NCI-H526 (cell line): ENCODE measurements at regions not wholly inside any gene's neighbourhood (a gene's known extent, or its start where the extent isn't known, plus 50 kb on each side); places are given as distances from the start of the nearest gene placed in this dataset.
A peak's percentile ranks its signal among the peaks of the same experiment; 100 is the strongest.

Experiments
- DNase-seq, 2 experiments: peaks; one replicate each; lab custom pipeline; 2025; lab: John Stamatoyannopoulos, UW

GRCh38 chr3:117519776-117520175 is 810.2 kb downstream of the TUSC7 start:
- DNase-seq = no peak

DNA sequence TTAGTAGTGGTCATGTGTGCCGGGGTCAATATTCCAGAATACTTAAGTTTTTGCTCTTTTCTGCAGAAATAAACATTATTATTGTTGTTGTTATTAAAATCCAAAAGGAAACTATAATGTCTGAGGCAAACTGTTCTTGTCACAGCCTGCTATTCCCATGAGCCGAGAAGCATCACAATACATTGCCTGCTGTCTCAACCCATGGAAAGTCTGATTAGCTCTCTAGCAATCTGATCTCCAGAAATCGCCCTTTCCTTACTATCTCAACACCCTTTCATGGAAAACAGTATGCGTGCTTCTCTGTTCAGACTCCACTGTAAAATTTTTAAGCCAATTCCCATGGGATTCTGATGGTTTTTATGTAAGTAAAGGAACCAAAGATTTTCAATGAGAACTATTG is 811.0 kb downstream of the TUSC7 start:
- no peak for DNase-seq

DNA sequence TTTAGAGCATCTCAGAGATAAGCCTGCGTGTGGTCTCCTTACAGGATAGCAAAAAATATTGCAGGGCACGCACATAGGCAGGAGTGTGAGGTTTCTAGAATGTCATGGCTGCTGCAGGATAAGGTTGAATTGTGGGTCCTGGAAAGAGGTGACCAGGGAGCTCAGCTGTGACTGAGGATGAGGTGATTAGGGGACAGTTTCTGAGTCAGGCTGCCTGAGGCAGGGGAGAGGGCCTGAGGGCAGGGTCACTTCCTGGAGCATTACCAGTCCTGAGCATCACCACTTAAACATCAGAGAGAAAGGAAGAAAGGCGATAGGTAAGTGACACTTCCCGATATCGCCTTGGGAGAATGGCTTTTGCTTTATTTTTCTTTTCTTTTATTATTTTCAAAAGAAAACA is 813.8 kb downstream of the TUSC7 start:
- DNase-seq = no peak

DNA sequence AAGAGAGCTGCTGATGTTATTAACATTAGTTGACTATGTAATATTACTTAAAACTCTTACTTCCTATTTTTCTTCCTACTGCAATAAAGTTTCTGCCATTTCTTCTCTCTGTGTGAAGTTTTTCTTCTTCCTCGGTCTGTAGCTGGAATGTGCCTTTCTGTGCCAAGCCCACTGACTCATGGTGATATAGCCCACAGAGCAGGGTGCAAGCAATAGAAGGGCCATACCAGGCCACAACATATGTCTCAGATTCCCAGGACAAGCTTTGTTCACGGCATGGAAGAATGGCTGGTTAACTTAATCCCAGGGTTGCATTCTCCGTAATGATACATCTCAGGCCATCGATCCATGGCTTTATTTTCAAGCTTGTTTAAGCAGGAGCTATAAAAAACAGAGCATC is 815.3 kb downstream of the TUSC7 start:
- DNase-seq = no peak

GRCh38 chr3:117526470-117527079 is 817.0 kb downstream of the TUSC7 start:
- peak in 1 of 2 experiments; percentile 3 for DNase-seq

- no peak for DNase-seq
Observed at GRCh38 chr3:117527346-117527745, 817.8 kb downstream of the TUSC7 start.

DNA sequence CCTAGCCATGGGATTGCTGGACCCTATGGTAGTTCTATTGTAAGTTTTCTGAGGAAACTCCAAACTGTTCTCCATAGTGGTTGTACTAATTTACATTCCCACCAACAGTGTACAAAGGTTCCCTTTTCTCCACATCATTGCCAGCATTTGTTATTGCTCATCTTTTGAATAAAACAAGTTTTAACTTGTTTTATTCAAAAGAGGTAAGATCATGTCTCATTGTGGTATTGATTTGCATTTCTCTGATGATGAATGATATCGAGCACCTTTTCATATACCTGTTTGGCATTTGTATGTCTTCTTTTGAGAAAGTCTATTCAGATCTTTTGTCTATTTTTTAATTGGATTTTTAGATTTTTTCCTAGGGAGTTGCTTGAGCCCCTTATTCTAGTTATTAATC is 819.1 kb downstream of the TUSC7 start:
- DNase-seq = peak; percentile 50 to 54

DNA sequence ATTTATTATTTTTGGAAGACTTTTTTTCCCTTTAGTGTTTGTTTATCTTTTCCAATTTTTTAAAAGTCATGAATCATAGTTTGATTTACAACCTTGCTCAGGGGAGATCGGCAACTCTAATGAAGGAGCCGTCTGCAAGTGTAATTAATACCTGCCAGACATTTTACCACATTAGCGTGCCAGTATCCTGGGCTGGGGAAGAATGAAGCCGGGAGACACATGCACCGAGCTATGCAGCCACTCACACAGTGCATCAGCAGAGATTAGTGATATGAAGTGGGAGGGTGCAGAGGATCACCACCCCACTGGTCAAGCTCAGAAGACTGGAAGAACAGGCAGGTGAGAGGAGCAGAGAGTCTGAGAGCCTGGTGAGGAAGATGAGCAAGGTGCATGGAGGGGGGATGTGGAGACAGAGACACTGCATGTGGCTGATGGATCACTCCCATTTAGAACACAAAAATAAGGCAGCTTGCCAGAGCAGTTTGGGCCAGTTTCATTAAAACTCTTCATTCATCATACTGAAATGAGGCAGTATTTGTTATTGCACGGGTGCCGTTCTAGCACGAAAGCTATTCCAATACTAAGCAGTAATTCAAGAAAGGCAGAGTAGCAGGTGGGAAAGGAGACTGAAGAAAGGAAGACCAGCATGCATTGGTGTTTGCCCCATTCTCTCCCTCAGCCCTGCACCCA is 821.6 kb downstream of the TUSC7 start:
- DNase-seq = no peak

DNA sequence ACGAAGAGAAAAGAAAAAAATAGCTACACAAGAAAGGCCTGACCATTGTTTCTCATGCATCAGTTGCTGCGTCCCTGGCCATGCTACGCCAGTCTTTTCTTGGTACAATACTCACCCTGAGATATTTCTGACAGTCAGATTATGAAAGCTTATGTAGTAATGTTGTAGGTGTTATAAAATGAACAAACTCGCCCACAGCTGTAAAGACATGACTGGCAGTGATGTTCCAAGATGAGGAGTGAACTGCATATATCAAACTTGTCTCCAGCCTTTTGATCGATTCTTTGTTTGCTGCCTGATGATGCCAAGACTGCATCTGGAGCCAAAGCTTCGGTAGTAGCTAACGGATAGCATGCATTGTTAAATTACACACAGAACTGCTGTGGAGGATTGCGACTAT is 822.7 kb downstream of the TUSC7 start:
- no peak for DNase-seq

DNA sequence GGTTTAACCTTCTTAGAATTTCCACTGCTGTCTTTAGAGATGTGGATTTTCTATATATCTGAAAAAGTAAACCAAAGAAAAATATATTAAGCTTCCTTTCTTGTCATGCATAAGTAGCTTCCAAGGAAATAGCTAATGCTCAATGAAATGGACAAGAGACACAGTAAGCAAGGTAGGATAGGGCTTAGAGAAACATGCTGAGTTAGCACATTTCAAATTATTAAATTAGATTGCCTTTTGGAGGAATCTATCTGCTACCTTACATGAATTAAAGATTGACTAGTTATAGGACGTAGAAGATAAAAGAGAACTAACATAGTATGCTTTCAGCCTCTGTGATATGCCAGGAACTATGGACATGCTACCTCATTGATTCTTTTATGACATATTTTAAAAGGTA is 824.6 kb downstream of the TUSC7 start:
- no peak for DNase-seq

DNA sequence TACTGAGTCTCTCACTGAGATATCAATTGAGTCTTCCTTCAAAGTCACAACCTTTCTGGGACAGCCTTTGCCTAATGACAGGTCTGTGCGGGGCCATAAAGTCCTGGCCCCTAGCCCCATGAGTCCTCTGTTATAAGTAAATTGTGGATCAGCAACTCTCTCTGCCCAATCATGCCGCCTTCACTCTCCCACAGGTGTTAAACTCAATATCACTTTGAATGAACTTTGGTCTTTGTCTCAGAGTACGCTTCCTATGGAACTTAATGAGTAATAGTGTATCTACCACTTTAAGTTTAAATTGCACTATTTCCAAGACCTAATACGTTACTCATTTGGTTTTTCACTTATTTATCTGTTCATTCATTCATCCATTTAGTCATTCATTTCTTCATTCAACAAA is 826.4 kb downstream of the TUSC7 start:
- DNase-seq = no peak

DNA sequence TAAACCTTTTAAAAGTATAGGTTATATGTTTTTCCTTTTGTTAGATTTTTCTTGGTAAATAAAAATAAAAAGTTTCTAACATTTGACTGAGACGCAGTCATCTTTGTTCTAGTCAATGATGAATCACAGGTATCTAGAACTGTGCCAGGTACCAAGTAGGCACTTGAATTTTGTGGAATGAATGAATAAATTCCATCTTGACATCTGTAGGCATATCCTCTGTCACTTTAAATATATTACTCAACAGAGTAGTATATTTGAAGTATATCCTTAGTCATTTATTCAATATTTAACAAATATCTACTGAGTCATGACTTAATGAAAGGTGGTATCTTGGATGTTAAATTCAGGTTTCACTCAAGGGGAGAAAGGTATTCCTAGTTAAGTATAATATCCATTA is 828.4 kb downstream of the TUSC7 start:
- DNase-seq = no peak

- DNase-seq = no peak
Observed at GRCh38 chr3:117539729-117540128, 830.1 kb downstream of the TUSC7 start.

GRCh38 chr3:117540597-117540996 is 831.0 kb downstream of the TUSC7 start:
- no peak for DNase-seq

- DNase-seq = no peak
Observed at GRCh38 chr3:117541721-117542120, 832.1 kb downstream of the TUSC7 start.

DNA sequence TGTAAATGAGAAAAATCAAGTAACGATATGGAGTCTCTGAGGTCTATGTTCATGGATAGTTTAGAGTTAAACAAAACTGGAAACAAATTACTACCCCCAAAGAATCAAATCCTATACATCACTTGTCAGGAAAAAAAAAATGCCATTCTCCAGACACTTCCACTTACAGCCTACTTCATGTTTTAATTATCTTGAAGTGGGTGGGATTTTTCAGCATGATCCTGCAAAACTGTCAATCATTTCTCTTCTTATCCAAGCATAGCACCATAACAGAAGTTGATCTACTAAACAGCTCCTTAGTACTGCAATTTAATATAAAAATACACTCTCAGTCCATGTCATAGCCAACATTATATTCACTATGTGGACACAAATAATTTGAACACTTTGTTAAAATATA is 833.9 kb downstream of the TUSC7 start:
- DNase-seq = no peak

- DNase-seq = no peak
Observed at GRCh38 chr3:117545484-117545883, 835.9 kb downstream of the TUSC7 start.

GRCh38 chr3:117547956-117548550 is 838.5 kb downstream of the TUSC7 start:
- DNase-seq = no peak

DNA sequence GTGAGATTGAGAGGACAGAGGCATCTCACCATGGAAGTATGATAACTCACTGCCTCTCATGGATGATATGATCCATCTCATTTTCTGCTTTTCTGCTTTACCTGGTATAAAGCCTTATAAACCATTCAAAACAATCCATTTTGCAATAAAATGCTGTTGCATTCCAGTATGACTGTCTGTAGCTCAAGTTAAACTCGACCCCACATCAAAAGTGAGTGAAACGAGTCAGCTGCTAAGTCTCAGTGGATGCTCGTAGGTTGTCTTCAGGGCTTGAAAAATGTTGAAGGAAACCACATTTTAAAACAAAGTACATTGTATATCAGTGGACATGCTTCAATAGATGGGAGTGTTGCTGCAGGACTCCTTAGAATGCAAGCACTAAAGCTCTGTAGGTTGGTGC is 839.0 kb downstream of the TUSC7 start:
- no peak for DNase-seq

- no peak for DNase-seq
Observed at GRCh38 chr3:117549716-117550115, 840.1 kb downstream of the TUSC7 start.

DNA sequence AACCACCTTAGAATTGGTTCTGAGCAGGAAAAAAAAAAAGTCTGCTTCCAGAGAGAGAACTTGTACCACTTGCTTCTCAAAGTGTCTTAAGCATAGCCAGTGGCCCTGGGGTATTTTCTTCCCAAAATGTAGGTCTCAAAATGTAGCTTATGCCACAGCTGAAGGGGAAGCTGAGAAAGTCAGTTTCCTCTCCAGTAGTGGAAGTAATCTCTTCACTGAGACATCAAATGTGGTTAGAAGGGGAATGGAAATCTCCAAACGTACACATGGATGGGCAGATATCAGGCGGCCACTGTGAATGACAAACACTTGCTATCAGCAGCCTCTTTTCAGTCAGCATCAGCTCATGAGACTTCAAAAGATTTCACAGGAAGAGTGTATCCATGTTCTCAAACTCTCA is 841.2 kb downstream of the TUSC7 start:
- DNase-seq = no peak

GRCh38 chr3:117553461-117553860 is 843.9 kb downstream of the TUSC7 start:
- no peak for DNase-seq

GRCh38 chr3:117556646-117557407 is 847.2 kb downstream of the TUSC7 start:
- no peak for DNase-seq
